ENCODE measurements at regions not wholly inside any gene's neighbourhood (a gene's known extent, or its start where the extent isn't known, plus 50 kb on each side); places are given as distances from the start of the nearest gene placed in this dataset.

DNA sequence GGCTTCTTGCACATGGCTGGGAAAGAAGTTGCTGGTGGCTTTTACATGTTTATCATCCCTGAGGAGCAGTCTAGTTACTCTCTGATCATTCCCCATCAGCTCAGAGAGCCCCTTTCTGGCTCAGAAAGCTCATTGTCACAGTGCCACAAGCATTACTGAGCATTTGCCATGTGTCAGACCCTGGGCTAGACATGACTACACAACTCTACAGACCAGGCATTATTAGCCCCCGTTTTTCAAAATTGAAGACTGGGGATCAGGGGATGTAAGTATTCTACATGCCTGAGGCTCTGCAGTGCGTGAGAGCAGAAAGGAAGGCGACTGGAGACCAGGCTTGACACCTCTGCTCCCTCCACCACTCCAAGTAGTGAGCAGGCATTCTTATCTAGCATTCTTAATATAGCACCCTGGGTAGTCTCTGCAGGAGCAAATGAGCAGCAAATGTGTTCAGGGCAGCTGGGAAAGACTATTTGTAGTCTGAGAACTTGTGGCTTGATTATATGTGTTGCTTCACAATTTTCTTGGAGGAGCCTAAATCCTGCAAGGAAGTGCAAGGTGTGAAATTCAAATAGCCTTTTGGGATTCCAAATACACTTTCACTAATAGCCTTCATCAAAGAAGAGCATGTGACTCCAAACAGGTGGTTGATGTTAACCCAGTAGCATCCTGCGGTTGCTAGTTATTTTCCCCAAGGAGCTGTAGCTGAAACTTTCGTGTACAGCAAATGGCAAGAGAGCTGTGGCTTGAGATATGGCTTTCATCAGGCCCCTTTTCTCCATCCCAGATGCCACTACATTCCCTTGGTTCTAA lies 143.2 kb downstream of the DDX1 start:
- TF ChIP-seq, protein P1, sequence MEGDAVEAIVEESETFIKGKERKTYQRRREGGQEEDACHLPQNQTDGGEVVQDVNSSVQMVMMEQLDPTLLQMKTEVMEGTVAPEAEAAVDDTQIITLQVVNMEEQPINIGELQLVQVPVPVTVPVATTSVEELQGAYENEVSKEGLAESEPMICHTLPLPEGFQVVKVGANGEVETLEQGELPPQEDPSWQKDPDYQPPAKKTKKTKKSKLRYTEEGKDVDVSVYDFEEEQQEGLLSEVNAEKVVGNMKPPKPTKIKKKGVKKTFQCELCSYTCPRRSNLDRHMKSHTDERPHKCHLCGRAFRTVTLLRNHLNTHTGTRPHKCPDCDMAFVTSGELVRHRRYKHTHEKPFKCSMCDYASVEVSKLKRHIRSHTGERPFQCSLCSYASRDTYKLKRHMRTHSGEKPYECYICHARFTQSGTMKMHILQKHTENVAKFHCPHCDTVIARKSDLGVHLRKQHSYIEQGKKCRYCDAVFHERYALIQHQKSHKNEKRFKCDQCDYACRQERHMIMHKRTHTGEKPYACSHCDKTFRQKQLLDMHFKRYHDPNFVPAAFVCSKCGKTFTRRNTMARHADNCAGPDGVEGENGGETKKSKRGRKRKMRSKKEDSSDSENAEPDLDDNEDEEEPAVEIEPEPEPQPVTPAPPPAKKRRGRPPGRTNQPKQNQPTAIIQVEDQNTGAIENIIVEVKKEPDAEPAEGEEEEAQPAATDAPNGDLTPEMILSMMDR (IDR thresholded peaks at IDR 0.05): no peak
- no peak for TF ChIP-seq POLR2A (IDR thresholded peaks at IDR 0.05)
- TF ChIP-seq POLR2AphosphoS5 (IDR thresholded peaks at IDR 0.05): no peak
- no peak for TF ChIP-seq EP300 (IDR thresholded peaks at IDR 0.05)
